WERI-Rb-1 (cell line): ENCODE measurements at regions not wholly inside any gene's neighbourhood (a gene's known extent, or its start where the extent isn't known, plus 50 kb on each side); places are given as distances from the start of the nearest gene placed in this dataset.

Experiments used
- DNase-seq: peaks from one replicate; pipeline ENCODE4 v3.0.0-alpha.2; 2020
- H3K27ac ChIP-seq: fragments of 250-450 bp; sonication (Bioruptor Pico); 2 replicates; pipeline ENCODE4 v1.5.1; 2020; ENCODE audit warnings: mild to moderate bottlenecking, moderate library complexity
- H3K27me3 ChIP-seq: fragments of 250-450 bp; sonication (Bioruptor Pico); 2 replicates; pipeline ENCODE4 v1.5.1; 2021; ENCODE audit warnings: mild to moderate bottlenecking, low read depth, moderate library complexity; ENCODE audit not compliant: insufficient read depth, severe bottlenecking
- H3K36me3 ChIP-seq: fragments of 250-450 bp; sonication (Bioruptor Pico); 2 replicates; pipeline ENCODE4 v1.5.1; 2020; ENCODE audit warnings: mild to moderate bottlenecking, moderate library complexity
- H3K4me3 ChIP-seq: 2 replicates; pipeline ENCODE4 v1.5.1; 2011; ENCODE audit warnings: low read depth, mild to moderate bottlenecking, control low read depth, low read length
- H3K9me3 ChIP-seq: fragments of 250-450 bp; sonication (Bioruptor Pico); 2 replicates; pipeline ENCODE4 v1.5.1; 2021; ENCODE audit warnings: mild to moderate bottlenecking, moderate library complexity; ENCODE audit not compliant: severe bottlenecking
- TF ChIP-seq, protein P1 (sequence below): IDR thresholded peaks from 2 replicates; pipeline ENCODE4 v1.5.1; 2011; ENCODE audit warnings: low read depth, mild to moderate bottlenecking, control low read depth, inconsistent platforms, low read length

DNA sequence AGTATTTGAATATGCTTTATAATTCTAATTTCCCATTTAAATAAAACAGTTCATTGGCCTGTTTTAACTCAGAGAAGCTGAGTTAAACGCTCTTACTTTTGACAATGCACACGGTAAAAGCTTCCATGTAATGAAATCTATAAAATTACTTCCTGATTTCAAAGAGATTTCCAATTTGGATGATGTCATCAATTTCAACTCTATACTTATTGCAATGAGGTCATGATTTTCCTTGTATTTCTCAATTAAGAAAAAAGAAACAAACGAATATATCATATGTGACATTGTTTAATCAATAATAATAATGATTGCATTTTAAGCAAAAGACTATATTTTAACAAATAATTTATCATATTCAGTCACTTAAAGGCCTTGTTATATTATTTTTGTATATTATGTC is 926.1 kb upstream of the MANEA start:
- H3K4me3 ChIP-seq = no peak overlapping the region
- no peak for DNase-seq
- no peaks in the 10 kb centered on the region for H3K36me3 ChIP-seq
- TF ChIP-seq, protein P1, sequence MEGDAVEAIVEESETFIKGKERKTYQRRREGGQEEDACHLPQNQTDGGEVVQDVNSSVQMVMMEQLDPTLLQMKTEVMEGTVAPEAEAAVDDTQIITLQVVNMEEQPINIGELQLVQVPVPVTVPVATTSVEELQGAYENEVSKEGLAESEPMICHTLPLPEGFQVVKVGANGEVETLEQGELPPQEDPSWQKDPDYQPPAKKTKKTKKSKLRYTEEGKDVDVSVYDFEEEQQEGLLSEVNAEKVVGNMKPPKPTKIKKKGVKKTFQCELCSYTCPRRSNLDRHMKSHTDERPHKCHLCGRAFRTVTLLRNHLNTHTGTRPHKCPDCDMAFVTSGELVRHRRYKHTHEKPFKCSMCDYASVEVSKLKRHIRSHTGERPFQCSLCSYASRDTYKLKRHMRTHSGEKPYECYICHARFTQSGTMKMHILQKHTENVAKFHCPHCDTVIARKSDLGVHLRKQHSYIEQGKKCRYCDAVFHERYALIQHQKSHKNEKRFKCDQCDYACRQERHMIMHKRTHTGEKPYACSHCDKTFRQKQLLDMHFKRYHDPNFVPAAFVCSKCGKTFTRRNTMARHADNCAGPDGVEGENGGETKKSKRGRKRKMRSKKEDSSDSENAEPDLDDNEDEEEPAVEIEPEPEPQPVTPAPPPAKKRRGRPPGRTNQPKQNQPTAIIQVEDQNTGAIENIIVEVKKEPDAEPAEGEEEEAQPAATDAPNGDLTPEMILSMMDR = no peak
- H3K27ac ChIP-seq = no peak overlapping the region
- no peaks in the 10 kb centered on the region for H3K27me3 ChIP-seq
- no peaks in the 10 kb centered on the region for H3K9me3 ChIP-seq

DNA sequence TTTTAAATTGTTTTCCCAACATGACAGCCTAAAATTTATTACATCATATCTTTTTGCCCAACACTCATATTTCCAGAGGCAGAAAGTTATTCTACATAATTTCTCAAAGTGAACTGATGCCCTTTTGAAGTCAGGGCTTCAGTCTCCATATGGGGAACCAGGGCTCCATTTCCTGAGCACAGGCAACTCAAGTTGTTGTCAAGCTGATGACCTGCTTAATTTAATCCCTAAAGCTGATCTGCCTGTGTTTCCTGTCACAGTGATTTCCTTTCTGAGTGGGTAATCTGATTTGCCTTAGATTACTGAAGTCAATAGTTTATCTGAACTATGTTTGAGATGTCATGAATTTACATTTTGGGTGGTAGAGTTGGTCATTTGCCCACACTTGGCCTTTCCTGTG is 932.1 kb upstream of the MANEA start:
- no peaks in the 10 kb centered on the region for H3K36me3 ChIP-seq
- no peaks in the 10 kb centered on the region for H3K27me3 ChIP-seq
- H3K27ac ChIP-seq = no peak overlapping the region
- no peaks in the 10 kb centered on the region for H3K9me3 ChIP-seq
- DNase-seq = peak; percentile 62
- no peak overlapping the region for H3K4me3 ChIP-seq
- TF ChIP-seq, protein P1 = no peak

DNA sequence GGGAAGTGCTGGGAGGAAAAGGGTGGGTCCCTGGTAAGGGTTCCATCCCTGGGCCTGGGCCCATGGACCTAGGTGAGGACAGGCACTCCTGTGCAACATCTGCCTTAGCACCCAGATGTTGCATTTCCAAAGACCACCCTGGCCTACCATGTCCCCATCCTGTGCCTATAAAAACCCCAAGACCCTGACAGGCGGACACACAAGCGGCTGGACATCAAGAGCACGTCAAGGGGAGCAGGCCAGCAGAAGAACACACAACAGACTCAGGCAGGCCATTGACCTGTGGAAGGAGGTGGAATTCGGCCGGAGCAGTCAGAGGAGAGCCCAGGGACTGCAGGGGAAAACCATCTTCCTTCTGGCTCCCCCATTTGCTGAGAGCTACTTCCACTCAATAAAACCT is 937.8 kb upstream of the MANEA start:
- H3K4me3 ChIP-seq = no peak overlapping the region
- DNase-seq = no peak
- no peak overlapping the region for H3K27ac ChIP-seq
- TF ChIP-seq, protein P1 = no peak
- H3K36me3 ChIP-seq = no peaks in the 10 kb centered on the region
- no peaks in the 10 kb centered on the region for H3K27me3 ChIP-seq
- H3K9me3 ChIP-seq = no peaks in the 10 kb centered on the region

DNA sequence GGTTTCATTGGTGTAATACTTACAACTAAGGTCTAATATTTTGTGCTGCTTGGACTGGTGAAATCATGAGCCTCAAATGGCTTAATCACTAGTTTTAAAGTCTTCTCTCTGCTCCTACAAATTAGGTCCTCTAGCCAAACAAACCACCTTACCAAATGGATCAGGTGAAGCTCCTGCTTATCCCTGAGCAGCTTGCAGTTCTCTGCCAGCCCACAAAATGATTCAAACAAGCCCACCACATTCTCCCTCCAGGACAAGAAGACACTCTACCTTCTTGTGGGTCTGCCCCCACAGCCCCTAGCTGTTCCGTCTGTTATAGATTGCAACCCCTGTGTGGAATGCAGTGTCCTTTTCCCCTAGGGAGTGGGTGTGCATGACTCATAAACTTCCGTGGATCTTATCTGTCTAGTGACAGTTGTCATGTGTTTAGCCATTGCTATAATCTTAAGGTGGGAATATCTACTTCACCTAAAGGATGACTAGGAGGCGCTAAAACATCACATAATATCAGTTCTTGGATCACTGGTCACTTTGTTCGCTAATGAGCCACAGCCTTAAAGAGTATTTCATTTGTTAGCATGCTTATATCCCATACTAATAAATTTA is 940.5 kb upstream of the MANEA start:
- Histone ChIP-seq H3K27me3 (no peaks in the 10 kb centered on the region), H3K4me3 (no peak overlapping the region), H3K27ac (no peak overlapping the region), H3K36me3 (no peaks in the 10 kb centered on the region), H3K9me3 (no peaks in the 10 kb centered on the region)
- peak; percentile 13 for DNase-seq
- TF ChIP-seq, protein P1 = peak; percentile 31; the same call in 1 of the 2 replicates

DNA sequence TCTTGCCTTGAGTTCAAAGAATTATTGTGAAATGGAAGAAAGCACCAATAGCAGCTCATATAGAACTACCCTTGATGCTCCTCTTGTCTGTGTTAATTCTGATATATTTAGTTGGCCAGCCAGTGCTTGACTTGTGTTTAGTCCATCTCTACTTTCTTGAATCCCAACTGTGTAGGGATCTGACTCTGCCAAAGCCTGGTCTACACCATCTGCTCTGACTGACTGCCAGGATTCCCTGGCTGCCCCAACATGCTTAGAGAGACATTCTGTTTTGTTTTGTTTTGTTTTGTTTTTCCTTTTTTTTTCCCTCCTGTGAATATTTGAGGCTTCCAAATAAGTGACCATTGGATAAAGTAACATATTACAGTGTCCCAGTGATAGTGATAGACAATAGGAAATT is 953.7 kb upstream of the MANEA start:
- no peak for DNase-seq
- Histone ChIP-seq H3K4me3 (no peak overlapping the region), H3K27me3 (no peaks in the 10 kb centered on the region), H3K9me3 (no peaks in the 10 kb centered on the region), H3K27ac (no peak overlapping the region), H3K36me3 (no peaks in the 10 kb centered on the region)
- TF ChIP-seq, protein P1 = no peak

DNA sequence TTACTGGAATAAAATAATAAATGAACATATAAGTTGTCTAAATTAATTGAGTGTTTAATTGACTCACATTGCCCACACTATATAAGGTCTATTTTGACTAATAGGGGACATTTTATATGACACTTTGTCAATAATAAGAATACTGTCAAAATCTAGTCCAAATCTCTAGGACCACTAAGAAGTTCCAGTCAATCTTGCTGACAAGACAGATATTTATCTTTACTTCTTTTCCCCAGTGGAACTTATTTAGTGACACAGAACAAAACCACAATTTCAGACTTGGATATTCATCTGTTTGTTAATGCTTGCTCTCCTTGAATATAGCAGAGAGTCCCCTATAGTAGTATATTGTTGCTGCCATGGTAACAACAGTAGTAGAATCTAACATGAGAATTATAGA is 954.6 kb upstream of the MANEA start:
- no peaks in the 10 kb centered on the region for H3K27me3 ChIP-seq
- DNase-seq = no peak
- no peaks in the 10 kb centered on the region for H3K9me3 ChIP-seq
- no peak overlapping the region for H3K4me3 ChIP-seq
- TF ChIP-seq, protein P1 = no peak
- no peaks in the 10 kb centered on the region for H3K36me3 ChIP-seq
- no peak overlapping the region for H3K27ac ChIP-seq
